ENCODE measurements at regions not wholly inside any gene's neighbourhood (a gene's known extent, or its start where the extent isn't known, plus 50 kb on each side); places are given as distances from the start of the nearest gene placed in this dataset.

DNA sequence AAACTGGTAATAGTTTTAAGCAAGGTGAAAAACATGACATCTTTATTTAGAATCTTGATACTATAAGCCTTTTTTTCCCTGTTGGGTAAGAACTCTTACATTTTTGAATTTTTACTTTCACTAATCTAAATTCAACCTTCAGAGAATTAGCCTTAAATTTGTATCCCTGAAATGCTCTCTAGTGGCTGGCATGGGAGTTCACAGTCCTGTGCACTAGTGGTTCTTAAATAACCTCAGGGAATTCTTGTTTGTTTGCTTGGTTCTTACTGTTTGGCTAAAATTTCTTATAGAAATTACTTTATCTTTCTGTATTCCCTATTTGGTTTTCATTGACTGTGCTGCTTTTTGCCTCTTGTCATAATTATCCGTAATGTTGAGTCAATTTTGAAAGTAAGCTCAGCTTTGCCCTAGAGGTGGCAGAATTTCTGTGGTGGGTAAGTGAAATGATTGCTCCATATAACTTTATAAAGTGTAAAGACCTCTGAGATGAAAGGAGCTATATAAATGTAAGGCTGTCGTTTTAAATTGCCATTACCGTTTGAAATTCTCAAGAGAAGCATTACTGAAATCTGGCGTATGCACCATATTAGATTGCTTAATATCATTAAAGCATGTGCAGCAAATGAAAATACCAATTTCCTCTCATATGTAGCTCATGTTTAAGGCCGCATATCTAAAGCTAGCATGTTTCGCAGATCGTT, 391.3 kb upstream of the FIGN start:
- Histone ChIP-seq H3K36me3 (replicated peaks; ENCODE audit: low read depth, low read length) (no peaks in the 10 kb centered on the region), H3K4me2 (ENCODE audit: low read length) (no peak overlapping the region), H3K79me2 (ENCODE audit: low read length) (no peaks in the 10 kb centered on the region), H4K20me1 (ENCODE audit: insufficient read depth, low read length) (no peaks in the 10 kb centered on the region), H3K4me1 (ENCODE audit: low read length) (no peaks in the 10 kb centered on the region), H3K27me3 (ENCODE audit: low read depth, low read length) (no peaks in the 10 kb centered on the region), H3K9ac (ENCODE audit: low read length) (no peak overlapping the region), H2AFZ (ENCODE audit: low read depth, low read length) (no peak overlapping the region), H3K4me3 (ENCODE audit: low read length) (no peak overlapping the region), H3K9me3 (ENCODE audit: insufficient read depth, low read length) (no peaks in the 10 kb centered on the region), H3K27ac (ENCODE audit: low read length) (no peak overlapping the region)
- no peak for TF ChIP-seq EZH2phosphoT487 (IDR thresholded peaks at IDR 0.05; ENCODE audit: low read depth)
- TF ChIP-seq, protein P1, sequence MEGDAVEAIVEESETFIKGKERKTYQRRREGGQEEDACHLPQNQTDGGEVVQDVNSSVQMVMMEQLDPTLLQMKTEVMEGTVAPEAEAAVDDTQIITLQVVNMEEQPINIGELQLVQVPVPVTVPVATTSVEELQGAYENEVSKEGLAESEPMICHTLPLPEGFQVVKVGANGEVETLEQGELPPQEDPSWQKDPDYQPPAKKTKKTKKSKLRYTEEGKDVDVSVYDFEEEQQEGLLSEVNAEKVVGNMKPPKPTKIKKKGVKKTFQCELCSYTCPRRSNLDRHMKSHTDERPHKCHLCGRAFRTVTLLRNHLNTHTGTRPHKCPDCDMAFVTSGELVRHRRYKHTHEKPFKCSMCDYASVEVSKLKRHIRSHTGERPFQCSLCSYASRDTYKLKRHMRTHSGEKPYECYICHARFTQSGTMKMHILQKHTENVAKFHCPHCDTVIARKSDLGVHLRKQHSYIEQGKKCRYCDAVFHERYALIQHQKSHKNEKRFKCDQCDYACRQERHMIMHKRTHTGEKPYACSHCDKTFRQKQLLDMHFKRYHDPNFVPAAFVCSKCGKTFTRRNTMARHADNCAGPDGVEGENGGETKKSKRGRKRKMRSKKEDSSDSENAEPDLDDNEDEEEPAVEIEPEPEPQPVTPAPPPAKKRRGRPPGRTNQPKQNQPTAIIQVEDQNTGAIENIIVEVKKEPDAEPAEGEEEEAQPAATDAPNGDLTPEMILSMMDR (IDR thresholded peaks at IDR 0.05; ENCODE audit: low read depth, low read length) = 0 out of 2 replicates have a peak, but pooled peaks have one; percentile 8

DNA sequence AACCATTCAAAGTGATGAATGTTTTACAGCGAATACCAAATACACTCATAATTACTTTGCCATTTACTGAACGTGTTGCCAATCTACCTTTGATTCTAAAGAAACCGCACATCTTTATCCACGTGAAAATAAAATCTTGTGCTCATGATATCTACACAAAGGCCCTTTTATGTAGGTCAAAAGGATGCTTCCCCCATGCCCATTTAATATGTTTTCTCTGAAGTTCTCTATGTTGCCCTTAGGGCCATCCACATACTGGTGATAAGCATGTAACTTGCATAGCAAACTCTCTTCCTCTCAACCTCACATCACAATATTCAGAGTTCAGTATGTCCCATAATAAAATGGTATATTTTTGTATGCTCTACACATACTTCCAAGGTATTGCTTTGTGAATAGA, 380.0 kb upstream of the FIGN start:
- no peak overlapping the region for H3K4me3 ChIP-seq (ENCODE audit: low read length)
- no peaks in the 10 kb centered on the region for H4K20me1 ChIP-seq (ENCODE audit: insufficient read depth, low read length)
- H3K4me1 ChIP-seq (ENCODE audit: low read length) = no peaks in the 10 kb centered on the region
- H3K4me2 ChIP-seq (ENCODE audit: low read length) = no peak overlapping the region
- no peak overlapping the region for H3K27ac ChIP-seq (ENCODE audit: low read length)
- no peak overlapping the region for H3K9ac ChIP-seq (ENCODE audit: low read length)
- TF ChIP-seq, protein P1 (IDR thresholded peaks at IDR 0.05; ENCODE audit: low read depth, low read length) = no peak
- TF ChIP-seq EZH2phosphoT487 (IDR thresholded peaks at IDR 0.05; ENCODE audit: low read depth) = no peak
- no peaks in the 10 kb centered on the region for H3K36me3 ChIP-seq (replicated peaks; ENCODE audit: low read depth, low read length)
- H3K27me3 ChIP-seq (ENCODE audit: low read depth, low read length) = no peaks in the 10 kb centered on the region
- no peaks in the 10 kb centered on the region for H3K79me2 ChIP-seq (ENCODE audit: low read length)
- no peaks in the 10 kb centered on the region for H3K9me3 ChIP-seq (ENCODE audit: insufficient read depth, low read length)
- H2AFZ ChIP-seq (ENCODE audit: low read depth, low read length) = no peak overlapping the region

DNA sequence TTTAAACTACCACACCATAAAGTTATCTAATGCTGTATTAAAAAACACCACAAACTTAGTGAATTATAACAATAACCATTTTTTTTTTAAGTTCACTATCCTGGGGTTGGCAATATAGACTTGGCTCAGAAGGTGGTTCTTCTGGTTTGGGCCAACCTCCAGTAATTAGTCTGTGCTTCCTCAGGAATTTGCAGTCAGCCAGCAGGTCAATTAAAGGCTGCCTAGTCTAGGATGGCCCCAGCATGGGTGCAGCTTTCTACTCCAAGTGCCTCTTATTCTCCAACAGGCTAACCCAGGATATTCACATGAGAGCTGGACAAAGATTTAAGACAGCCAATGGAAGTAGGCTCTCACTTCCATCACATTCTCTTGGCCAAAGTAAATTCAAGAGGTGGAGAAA, 379.1 kb upstream of the FIGN start:
- no peaks in the 10 kb centered on the region for H3K36me3 ChIP-seq (replicated peaks; ENCODE audit: low read depth, low read length)
- no peak overlapping the region for H3K9ac ChIP-seq (ENCODE audit: low read length)
- H3K4me1 ChIP-seq (ENCODE audit: low read length) = no peaks in the 10 kb centered on the region
- no peaks in the 10 kb centered on the region for H3K27me3 ChIP-seq (ENCODE audit: low read depth, low read length)
- no peaks in the 10 kb centered on the region for H4K20me1 ChIP-seq (ENCODE audit: insufficient read depth, low read length)
- no peak overlapping the region for H3K4me3 ChIP-seq (ENCODE audit: low read length)
- no peak overlapping the region for H2AFZ ChIP-seq (ENCODE audit: low read depth, low read length)
- no peak overlapping the region for H3K27ac ChIP-seq (ENCODE audit: low read length)
- no peak overlapping the region for H3K4me2 ChIP-seq (ENCODE audit: low read length)
- no peaks in the 10 kb centered on the region for H3K79me2 ChIP-seq (ENCODE audit: low read length)
- TF ChIP-seq EZH2phosphoT487 (IDR thresholded peaks at IDR 0.05; ENCODE audit: low read depth) = no peak
- TF ChIP-seq, protein P1 (IDR thresholded peaks at IDR 0.05; ENCODE audit: low read depth, low read length) = no peak
- no peaks in the 10 kb centered on the region for H3K9me3 ChIP-seq (ENCODE audit: insufficient read depth, low read length)

DNA sequence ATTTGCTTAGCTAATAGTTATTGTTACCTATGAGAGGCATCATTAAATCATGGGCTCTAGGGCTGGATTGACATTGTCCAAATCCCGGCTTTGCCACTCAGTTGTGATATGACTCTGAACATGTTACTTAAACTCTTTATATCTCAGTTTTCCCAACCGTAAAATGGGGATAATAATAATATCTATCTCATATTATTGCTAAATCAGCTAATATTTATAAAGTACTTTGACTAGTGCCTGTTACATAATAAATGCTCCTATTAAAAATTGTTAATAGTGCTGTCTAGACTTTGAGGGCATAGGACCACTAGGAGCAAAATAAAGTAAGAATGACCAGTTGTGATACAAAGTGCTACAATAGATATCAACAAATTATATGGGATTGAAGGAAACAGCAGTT, 376.3 kb upstream of the FIGN start:
- Histone ChIP-seq H3K36me3 (replicated peaks; ENCODE audit: low read depth, low read length) (no peaks in the 10 kb centered on the region), H3K27me3 (ENCODE audit: low read depth, low read length) (no peaks in the 10 kb centered on the region), H4K20me1 (ENCODE audit: insufficient read depth, low read length) (no peaks in the 10 kb centered on the region), H3K4me2 (ENCODE audit: low read length) (no peak overlapping the region), H3K79me2 (ENCODE audit: low read length) (no peaks in the 10 kb centered on the region), H3K9ac (ENCODE audit: low read length) (no peak overlapping the region), H3K9me3 (ENCODE audit: insufficient read depth, low read length) (no peaks in the 10 kb centered on the region), H3K4me1 (ENCODE audit: low read length) (no peaks in the 10 kb centered on the region), H3K27ac (ENCODE audit: low read length) (no peak overlapping the region), H3K4me3 (ENCODE audit: low read length) (no peak overlapping the region), H2AFZ (ENCODE audit: low read depth, low read length) (no peak overlapping the region)
- TF ChIP-seq, protein P1 (IDR thresholded peaks at IDR 0.05; ENCODE audit: low read depth, low read length) = no peak
- no peak for TF ChIP-seq EZH2phosphoT487 (IDR thresholded peaks at IDR 0.05; ENCODE audit: low read depth)
